ENCODE measurements at regions not wholly inside any gene's neighbourhood (a gene's known extent, or its start where the extent isn't known, plus 50 kb on each side); places are given as distances from the start of the nearest gene placed in this dataset.

GRCh38 chr10:2933519-2933918, 133.8 kb upstream of the PFKP start:
- Histone ChIP-seq H3T11ph (ENCODE audit: low read length) (no peak overlapping the region), H3K9me3 (ENCODE audit: control insufficient read depth, low read depth, low read length) (no peaks in the 10 kb centered on the region), H3K23me2 (ENCODE audit: insufficient read length, low read depth, low read length, poor library complexity, severe bottlenecking) (no peaks in the 10 kb centered on the region), H3K79me2 (ENCODE audit: insufficient read depth, low read length) (no peaks in the 10 kb centered on the region), H4K5ac (ENCODE audit: insufficient read length, low read depth, low read length) (no peak overlapping the region), H2BK120ac (ENCODE audit: low read depth, low read length, poor library complexity, severe bottlenecking) (no peak overlapping the region), H3K27me3 (ENCODE audit: insufficient read depth, low read length) (no peaks in the 10 kb centered on the region), H2AK5ac (ENCODE audit: insufficient read length, low read length) (no peak overlapping the region), H4K20me1 (ENCODE audit: control insufficient read depth, insufficient read depth, insufficient read length) (no peaks in the 10 kb centered on the region), H3K4me1 (ENCODE audit: insufficient read depth, low read length) (peaks cover 4% of the 10 kb centered on the region), H2BK15ac (ENCODE audit: low read depth, low read length) (no peak overlapping the region), H3K14ac (ENCODE audit: insufficient read depth, low read length) (no peak overlapping the region), H2BK12ac (ENCODE audit: insufficient read length, low read depth, low read length) (no peak overlapping the region), H3K56ac (ENCODE audit: insufficient read length, low read depth, low read length) (no peak overlapping the region), H2BK20ac (ENCODE audit: low read depth, low read length, poor library complexity, severe bottlenecking) (no peak overlapping the region), H3K9ac (ENCODE audit: extremely low read depth, insufficient read length, low read length) (no peak overlapping the region), H2BK5ac (ENCODE audit: insufficient read length, low read length) (no peak overlapping the region), H3K79me1 (ENCODE audit: insufficient read depth, low read depth, low read length, poor library complexity, severe bottlenecking) (no peaks in the 10 kb centered on the region), H3K18ac (ENCODE audit: insufficient read length, low read depth, low read length) (no peak overlapping the region), H3K23ac (ENCODE audit: insufficient read length, low read depth, low read length) (no peak overlapping the region), H3K27ac (ENCODE audit: insufficient read length, low read depth, low read length) (no peak overlapping the region), H2AFZ (ENCODE audit: low read length) (no peak overlapping the region), H3K4me2 (ENCODE audit: insufficient read depth, insufficient read length, low read length) (no peak overlapping the region), H4K8ac (replicated peaks; ENCODE audit: insufficient read length, low read depth, low read length) (no peak overlapping the region), H3K4ac (ENCODE audit: low read depth, low read length) (no peak overlapping the region), H4K91ac (ENCODE audit: insufficient read length, low read depth, low read length) (no peak overlapping the region)
- peaks cover 35 to 41% of the 10 kb centered on the region in 2 experiments for H3K4me1 Mint-ChIP-seq
- no CpG with 5 or more reads among the region's 3 CpGs for WGBS (ENCODE audit: extremely low coverage, insufficient read length, low lambda C conversion rate)
- H3K9me3 Mint-ChIP-seq: peaks cover 0 to 3% of the 10 kb centered on the region in 2 experiments; a peak in 1 of 5 replicates
- no peak overlapping the region for H3K27ac Mint-ChIP-seq
- no peaks in the 10 kb centered on the region; the same call in none of the 2 replicates for H3K27me3 Mint-ChIP-seq (ENCODE audit: low read depth)
- H3K4me3 Mint-ChIP-seq: no peak overlapping the region
- no peaks in the 10 kb centered on the region for H3K36me3 Mint-ChIP-seq (ENCODE audit: insufficient read depth in 1 of 3, low read depth in 3 of 3)
- TF ChIP-seq CTCF (conservative IDR thresholded peaks at IDR 0.05): no peak
- no peak for DNase-seq
